22Rv1 (cell line): ENCODE measurements at regions not wholly inside any gene's neighbourhood (a gene's known extent, or its start where the extent isn't known, plus 50 kb on each side); places are given as distances from the start of the nearest gene placed in this dataset.

ENCODE experiments used
- H3K27ac ChIP-seq: fragments of 450-650 bp; 2 replicates; pipeline ENCODE4 v1.5.1; 2017
- CTCF ChIP-seq: fragments of 450-650 bp; IDR thresholded peaks from 2 replicates; pipeline ENCODE4 v1.5.1; 2017; ENCODE audit warnings: mild to moderate bottlenecking
- ZFX ChIP-seq: fragments of 450-650 bp; IDR thresholded peaks from 2 replicates; pipeline ENCODE4 v1.6.1; 2017; ENCODE audit warnings: antibody characterized with exemption, borderline replicate concordance

- no peak overlapping the region for H3K27ac ChIP-seq
- TF ChIP-seq ZFX: no peak
- no peak for TF ChIP-seq CTCF
These were observed 687.0 kb upstream of the C9orf72 start for GRCh38 chr9:28260330-28260729.

GRCh38 chr9:28264368-28264767 lies 691.1 kb upstream of the C9orf72 start:
- H3K27ac ChIP-seq: no peak overlapping the region
- TF ChIP-seq CTCF: no peak
- no peak for TF ChIP-seq ZFX

GRCh38 chr9:28267351-28267750 lies 694.1 kb upstream of the C9orf72 start:
- no peak overlapping the region for H3K27ac ChIP-seq

GRCh38 chr9:28270156-28270555 lies 696.9 kb upstream of the C9orf72 start:
- H3K27ac ChIP-seq: no peak overlapping the region
- TF ChIP-seq ZFX (no peak), CTCF (no peak)

More at GRCh38 chr9:28267351-28267750, 694.1 kb upstream of the C9orf72 start:
- TF ChIP-seq ZFX: no peak
- TF ChIP-seq CTCF: no peak

- no peak for TF ChIP-seq CTCF
These were observed 698.8 kb upstream of the C9orf72 start for GRCh38 chr9:28272127-28272526.

GRCh38 chr9:28287455-28287854 lies 714.2 kb upstream of the C9orf72 start:
- TF ChIP-seq CTCF: no peak
- no peak for TF ChIP-seq ZFX
- H3K27ac ChIP-seq: no peak overlapping the region

More at GRCh38 chr9:28272127-28272526, 698.8 kb upstream of the C9orf72 start:
- no peak overlapping the region for H3K27ac ChIP-seq

- TF ChIP-seq ZFX (no peak), CTCF (no peak)
- no peak overlapping the region for H3K27ac ChIP-seq
These were observed 716.5 kb upstream of the C9orf72 start for GRCh38 chr9:28289746-28290145.
